HFFc6 (cell line): ENCODE measurements at regions not wholly inside any gene's neighbourhood (a gene's known extent, or its start where the extent isn't known, plus 50 kb on each side); places are given as distances from the start of the nearest gene placed in this dataset.

ENCODE experiments used
- DNase-seq: peaks from one replicate; pipeline ENCODE4 v3.0.0-alpha.2; 2018
- H3K27ac Mint-ChIP-seq: 2 replicates; pipeline ENCODE4 v1.8.0; 2020; ENCODE audit warnings: mild to moderate bottlenecking, mixed read lengths
- H3K27me3 Mint-ChIP-seq: 2 replicates; pipeline ENCODE4 v1.8.0; 2021; ENCODE audit warnings: mild to moderate bottlenecking, moderate library complexity, mixed read lengths; ENCODE audit not compliant: insufficient read depth
- H3K36me3 Mint-ChIP-seq: 2 replicates; pipeline ENCODE4 v1.8.0; 2021; ENCODE audit warnings: low read depth, mixed read lengths
- H3K4me1 Mint-ChIP-seq: 2 replicates; pipeline ENCODE4 v1.8.0; 2020; ENCODE audit warnings: low read depth, mixed read lengths
- H3K4me3 Mint-ChIP-seq: 2 replicates; pipeline ENCODE4 v1.8.0; 2020; ENCODE audit warnings: mild to moderate bottlenecking, moderate library complexity, mixed read lengths
- H3K9me3 Mint-ChIP-seq: 2 replicates; pipeline ENCODE4 v1.8.0; 2020; ENCODE audit warnings: mild to moderate bottlenecking, mixed read lengths
- CTCF ChIP-seq: fragments of 200-600 bp; sonication (generic); IDR thresholded peaks from 2 replicates; pipeline ENCODE4 v1.5.0; 2021; ENCODE audit warnings: antibody characterized with exemption, mild to moderate bottlenecking

GRCh38 chr9:134221273-134222017 lies 57.1 kb upstream of the RNU6ATAC start:
- no peak overlapping the region for H3K4me3 Mint-ChIP-seq

GRCh38 chr9:134222018-134222573 lies 57.7 kb upstream of the RNU6ATAC start:
- Mint-ChIP-seq H3K36me3 (no peaks in the 10 kb centered on the region), H3K9me3 (no peaks in the 10 kb centered on the region), H3K27ac (no peak overlapping the region), H3K4me3 (no peak overlapping the region), H3K4me1 (no peaks in the 10 kb centered on the region), H3K27me3 (peaks cover 29% of the 10 kb centered on the region)
- no peak for DNase-seq
- TF ChIP-seq CTCF: no peak

More at GRCh38 chr9:134221273-134222017, 57.1 kb upstream of the RNU6ATAC start:
- peaks cover 24% of the 10 kb centered on the region for H3K27me3 Mint-ChIP-seq
- no peak for TF ChIP-seq CTCF
- H3K36me3 Mint-ChIP-seq: no peaks in the 10 kb centered on the region
- no peak for DNase-seq
- no peak overlapping the region for H3K27ac Mint-ChIP-seq
- H3K9me3 Mint-ChIP-seq: no peaks in the 10 kb centered on the region
- H3K4me1 Mint-ChIP-seq: no peaks in the 10 kb centered on the region

GRCh38 chr9:134223091-134223490 lies 58.7 kb upstream of the RNU6ATAC start:
- H3K4me3 Mint-ChIP-seq: no peak overlapping the region
- no peak for DNase-seq
- no peak overlapping the region for H3K27ac Mint-ChIP-seq
- TF ChIP-seq CTCF: no peak
- no peaks in the 10 kb centered on the region for H3K36me3 Mint-ChIP-seq
- no peaks in the 10 kb centered on the region for H3K9me3 Mint-ChIP-seq
- H3K27me3 Mint-ChIP-seq: peaks cover 32% of the 10 kb centered on the region
- no peaks in the 10 kb centered on the region for H3K4me1 Mint-ChIP-seq

GRCh38 chr9:134223591-134224122 lies 59.3 kb upstream of the RNU6ATAC start:
- peaks cover 32% of the 10 kb centered on the region for H3K27me3 Mint-ChIP-seq
- no peak for TF ChIP-seq CTCF
- H3K9me3 Mint-ChIP-seq: no peaks in the 10 kb centered on the region
- DNase-seq: no peak
- H3K36me3 Mint-ChIP-seq: no peaks in the 10 kb centered on the region
- H3K4me3 Mint-ChIP-seq: no peak overlapping the region
- H3K27ac Mint-ChIP-seq: no peak overlapping the region
- no peaks in the 10 kb centered on the region for H3K4me1 Mint-ChIP-seq

GRCh38 chr9:134224127-134224526 lies 59.8 kb upstream of the RNU6ATAC start:
- peaks cover 32% of the 10 kb centered on the region for H3K27me3 Mint-ChIP-seq
- no peak for DNase-seq
- H3K4me1 Mint-ChIP-seq: no peaks in the 10 kb centered on the region
- H3K27ac Mint-ChIP-seq: no peak overlapping the region
- H3K36me3 Mint-ChIP-seq: no peaks in the 10 kb centered on the region
- H3K9me3 Mint-ChIP-seq: no peaks in the 10 kb centered on the region
- TF ChIP-seq CTCF: no peak
- no peak overlapping the region for H3K4me3 Mint-ChIP-seq
